CD4-positive, CD25-positive, alpha-beta regulatory T cell (primary cell): ENCODE measurements at regions not wholly inside any gene's neighbourhood (a gene's known extent, or its start where the extent isn't known, plus 50 kb on each side); places are given as distances from the start of the nearest gene placed in this dataset.

Experiments used
- ATAC-seq, 2 donors: fragments of 150-1000 bp; cut with Tn5 transposase; one replicate each; pipeline ENCODE4 v1.10.0; 2021; ENCODE audit warnings: low read depth in 2 of 2, moderate number of reproducible peaks in 2 of 2, moderate library complexity in 1 of 2
- DNase-seq, 3 donors: peaks; one replicate each; pipeline versions ENCODE4 v3.0.0 to v3.0.0-alpha.2; 2012 to 2022; ENCODE audit warnings: mixed read lengths in 1 of 3
- H3K27ac ChIP-seq: one replicate; pipeline ENCODE4 v1.7.0; 2013; ENCODE audit warnings: mild to moderate bottlenecking, low read length; ENCODE audit not compliant: insufficient read depth, poor library complexity, severe bottlenecking
- H3K27me3 ChIP-seq: one replicate; pipeline ENCODE4 v1.7.0; 2013; ENCODE audit warnings: low read length; ENCODE audit not compliant: control insufficient read depth, insufficient read depth
- H3K36me3 ChIP-seq: one replicate; pipeline ENCODE4 v1.7.0; 2013; ENCODE audit warnings: mild to moderate bottlenecking, low read length, moderate library complexity; ENCODE audit not compliant: control insufficient read depth, insufficient read depth
- H3K4me1 ChIP-seq: 2 replicates; pipeline ENCODE4 v1.7.0; 2013; ENCODE audit warnings: mild to moderate bottlenecking, low read length; ENCODE audit not compliant: insufficient read depth, control insufficient read depth, poor library complexity, severe bottlenecking
- H3K4me3 ChIP-seq: one replicate; pipeline ENCODE4 v1.7.0; 2013; ENCODE audit warnings: low read depth, mild to moderate bottlenecking, low read length, moderate library complexity
- H3K9me3 ChIP-seq, 2 experiments: 1 replicate in 1 of 2; 2 replicates in 1 of 2; pipeline ENCODE4 v1.7.0; 2013; ENCODE audit warnings: low read length in 2 of 2, mild to moderate bottlenecking in 1 of 2, moderate library complexity in 1 of 2; ENCODE audit not compliant: control insufficient read depth in 2 of 2
- H3K27ac Mint-ChIP-seq, 3 donors: one replicate each; pipeline ENCODE4 v1.8.0; 2020 to 2022; ENCODE audit warnings: mild to moderate bottlenecking in 3 of 3, mixed read lengths in 3 of 3, moderate library complexity in 2 of 3
- H3K27me3 Mint-ChIP-seq: one replicate; pipeline ENCODE4 v1.8.0; 2022; ENCODE audit warnings: mild to moderate bottlenecking, mixed read lengths
- H3K36me3 Mint-ChIP-seq: one replicate; pipeline ENCODE4 v1.8.0; 2020; ENCODE audit warnings: mixed read lengths
- H3K4me1 Mint-ChIP-seq, 4 donors: one replicate each; pipeline ENCODE4 v1.8.0; 2020 to 2022; ENCODE audit warnings: mixed read lengths in 4 of 4, mild to moderate bottlenecking in 1 of 4
- H3K4me3 Mint-ChIP-seq, 4 donors: one replicate each; pipeline ENCODE4 v1.8.0; 2020 to 2022; ENCODE audit warnings: mild to moderate bottlenecking in 4 of 4, mixed read lengths in 4 of 4, moderate library complexity in 3 of 4
- H3K9me3 Mint-ChIP-seq, 7 donors: one replicate each; pipeline ENCODE4 v1.8.0; 2020 to 2022; ENCODE audit warnings: mixed read lengths in 7 of 7, mild to moderate bottlenecking in 3 of 7, moderate library complexity in 2 of 7

GRCh38 chr7:126286317-126286716, 966.4 kb downstream of the GRM8 start:
- Mint-ChIP-seq H3K9me3 (peaks cover 2 to 9% (median 4%) of the 10 kb centered on the region in 7 donors), H3K27ac (no peak overlapping the region), H3K27me3 (no peaks in the 10 kb centered on the region), H3K36me3 (no peaks in the 10 kb centered on the region), H3K4me3 (no peak overlapping the region), H3K4me1 (no peaks in the 10 kb centered on the region)
- Histone ChIP-seq H3K4me1 (no peaks in the 10 kb centered on the region), H3K27ac (no peak overlapping the region), H3K9me3 (no peaks in the 10 kb centered on the region), H3K4me3 (no peak overlapping the region), H3K36me3 (no peaks in the 10 kb centered on the region), H3K27me3 (no peaks in the 10 kb centered on the region)
- no peak for ATAC-seq
- no peak for DNase-seq

GRCh38 chr7:126236261-126236660, 1016.5 kb downstream of the GRM8 start:
- Mint-ChIP-seq H3K27ac (no peak overlapping the region), H3K4me1 (no peaks in the 10 kb centered on the region), H3K27me3 (no peaks in the 10 kb centered on the region), H3K9me3 (peaks cover 2 to 17% (median 8%) of the 10 kb centered on the region in 7 donors), H3K36me3 (no peaks in the 10 kb centered on the region), H3K4me3 (no peak overlapping the region)
- no peaks in the 10 kb centered on the region for H3K4me1 ChIP-seq
- H3K27me3 ChIP-seq: no peaks in the 10 kb centered on the region
- H3K27ac ChIP-seq: no peak overlapping the region
- no peak for DNase-seq
- no peak overlapping the region for H3K4me3 ChIP-seq
- no peaks in the 10 kb centered on the region for H3K36me3 ChIP-seq
- H3K9me3 ChIP-seq: peaks cover 2 to 3% of the 10 kb centered on the region in 2 experiments
- ATAC-seq: no peak

DNA sequence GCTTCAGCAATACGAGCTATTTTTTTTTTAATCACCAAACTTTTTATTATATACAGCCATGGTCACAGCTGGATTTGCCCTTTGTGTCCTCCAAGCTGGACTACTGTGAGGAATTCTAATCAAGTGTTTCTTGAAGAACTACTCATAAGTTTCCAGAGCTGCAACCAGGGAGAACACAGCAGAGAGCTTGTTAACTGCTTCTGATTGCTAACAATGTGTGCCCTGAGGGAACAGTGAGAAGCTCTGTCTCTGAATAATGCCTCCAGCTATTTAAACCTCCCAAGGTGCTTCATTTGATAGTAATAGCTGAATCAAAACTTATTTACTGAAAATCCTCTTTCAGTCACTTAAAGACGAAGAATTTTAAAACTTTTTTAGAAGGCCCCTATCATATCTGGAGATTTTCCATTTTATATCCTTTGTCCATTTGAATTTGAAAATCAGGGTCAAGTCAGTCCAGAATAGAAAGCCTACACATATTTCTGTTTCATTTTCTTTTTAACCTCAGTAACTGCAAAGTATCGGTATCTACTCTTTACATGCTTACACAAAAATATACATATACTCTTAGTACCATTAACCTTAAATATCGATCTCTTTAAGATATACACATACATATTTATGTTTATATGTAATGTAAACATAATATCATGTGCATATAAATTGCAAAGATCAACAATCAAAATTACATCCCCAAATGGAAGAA, 1024.2 kb downstream of the GRM8 start:
- peaks cover 0 to 2% of the 10 kb centered on the region in 2 experiments for H3K9me3 ChIP-seq
- no peak overlapping the region for H3K4me3 ChIP-seq
- no peak overlapping the region for H3K27ac Mint-ChIP-seq
- no peaks in the 10 kb centered on the region for H3K4me1 ChIP-seq
- H3K9me3 Mint-ChIP-seq: peaks cover 0 to 8% (median 5%) of the 10 kb centered on the region in 7 donors
- H3K27me3 ChIP-seq: no peaks in the 10 kb centered on the region
- H3K4me1 Mint-ChIP-seq: no peaks in the 10 kb centered on the region
- no peak overlapping the region for H3K4me3 Mint-ChIP-seq
- H3K36me3 Mint-ChIP-seq: no peaks in the 10 kb centered on the region
- ATAC-seq (no peak), DNase-seq (no peak)
- no peaks in the 10 kb centered on the region for H3K27me3 Mint-ChIP-seq
- no peak overlapping the region for H3K27ac ChIP-seq
- H3K36me3 ChIP-seq: no peaks in the 10 kb centered on the region

- DNase-seq: no peak
- Mint-ChIP-seq H3K9me3 (peaks cover 0 to 7% (median 4%) of the 10 kb centered on the region in 7 donors), H3K4me3 (no peak overlapping the region), H3K4me1 (no peaks in the 10 kb centered on the region), H3K27me3 (no peaks in the 10 kb centered on the region), H3K27ac (no peak overlapping the region), H3K36me3 (no peaks in the 10 kb centered on the region)
- H3K27ac ChIP-seq: no peak overlapping the region
- no peaks in the 10 kb centered on the region for H3K4me1 ChIP-seq
- no peak overlapping the region for H3K4me3 ChIP-seq
- ATAC-seq: no peak
- H3K9me3 ChIP-seq: no peaks in the 10 kb centered on the region
- no peaks in the 10 kb centered on the region for H3K36me3 ChIP-seq
- no peaks in the 10 kb centered on the region for H3K27me3 ChIP-seq
Measured at GRCh38 chr7:126227643-126228042, 1025.1 kb downstream of the GRM8 start.

GRCh38 chr7:126227055-126227454, 1025.7 kb downstream of the GRM8 start:
- no peaks in the 10 kb centered on the region for H3K4me1 ChIP-seq
- no peak overlapping the region for H3K4me3 ChIP-seq
- no peak overlapping the region for H3K27ac ChIP-seq
- Mint-ChIP-seq H3K36me3 (no peaks in the 10 kb centered on the region), H3K27me3 (no peaks in the 10 kb centered on the region), H3K4me1 (no peaks in the 10 kb centered on the region), H3K4me3 (no peak overlapping the region), H3K27ac (no peak overlapping the region), H3K9me3 (peaks cover 0 to 12% (median 3%) of the 10 kb centered on the region in 7 donors)
- H3K9me3 ChIP-seq: no peaks in the 10 kb centered on the region
- no peak for ATAC-seq
- DNase-seq: no peak
- H3K36me3 ChIP-seq: no peaks in the 10 kb centered on the region
- H3K27me3 ChIP-seq: no peaks in the 10 kb centered on the region

DNA sequence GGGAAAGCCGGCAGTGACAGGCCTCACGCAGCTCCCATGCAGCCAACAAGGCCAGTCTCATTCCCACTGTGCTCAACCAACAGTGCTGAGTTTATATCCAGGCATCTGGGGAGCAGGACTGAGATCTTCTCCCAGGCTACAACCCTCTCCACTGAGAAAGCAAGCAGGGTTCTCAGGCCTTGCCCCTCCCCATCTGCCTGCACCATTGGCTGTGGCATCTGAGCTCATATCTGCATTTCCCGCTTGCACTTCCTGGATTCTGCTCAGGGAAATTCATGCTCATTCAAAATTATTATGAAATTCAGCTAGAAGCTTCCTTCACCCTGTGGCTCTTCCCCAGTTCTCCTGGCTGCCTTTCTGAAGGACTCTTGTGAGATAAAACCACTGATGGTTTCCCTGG, 1029.0 kb downstream of the GRM8 start:
- H3K4me3 Mint-ChIP-seq: no peak overlapping the region
- Histone ChIP-seq H3K4me1 (no peaks in the 10 kb centered on the region), H3K36me3 (no peaks in the 10 kb centered on the region), H3K9me3 (no peaks in the 10 kb centered on the region), H3K27me3 (no peaks in the 10 kb centered on the region), H3K4me3 (no peak overlapping the region), H3K27ac (no peak overlapping the region)
- no peaks in the 10 kb centered on the region for H3K27me3 Mint-ChIP-seq
- no peaks in the 10 kb centered on the region for H3K36me3 Mint-ChIP-seq
- ATAC-seq: no peak
- DNase-seq: no peak
- H3K27ac Mint-ChIP-seq: no peak overlapping the region
- no peaks in the 10 kb centered on the region for H3K4me1 Mint-ChIP-seq
- peaks cover 0 to 27% (median 7%) of the 10 kb centered on the region in 7 donors for H3K9me3 Mint-ChIP-seq

DNA sequence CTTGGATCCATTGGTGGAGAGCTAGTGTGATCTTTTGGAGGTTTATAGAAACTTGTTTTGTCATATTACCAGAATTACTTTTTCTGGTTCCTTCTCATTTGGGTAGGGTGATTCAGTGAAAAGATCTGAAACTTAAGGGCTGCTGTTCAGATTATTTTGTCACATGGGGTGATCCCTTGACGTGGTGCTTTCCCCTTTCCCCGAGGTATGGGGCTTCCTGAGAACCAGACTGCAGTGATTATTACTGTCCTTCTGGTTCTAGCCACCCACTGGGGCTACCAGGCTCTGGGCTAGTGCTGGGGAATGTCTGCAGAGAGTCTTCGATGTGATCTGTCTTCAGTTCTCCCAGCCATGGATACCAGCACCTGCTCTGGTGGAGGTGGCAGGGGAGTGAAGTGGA, 1030.0 kb downstream of the GRM8 start:
- no peak overlapping the region for H3K27ac Mint-ChIP-seq
- no peaks in the 10 kb centered on the region for H3K4me1 ChIP-seq
- H3K9me3 Mint-ChIP-seq: peaks cover 0 to 27% (median 7%) of the 10 kb centered on the region in 7 donors
- no peaks in the 10 kb centered on the region for H3K4me1 Mint-ChIP-seq
- no peaks in the 10 kb centered on the region for H3K9me3 ChIP-seq
- H3K27ac ChIP-seq: no peak overlapping the region
- H3K4me3 ChIP-seq: no peak overlapping the region
- no peak overlapping the region for H3K4me3 Mint-ChIP-seq
- ATAC-seq (no peak), DNase-seq (no peak)
- H3K36me3 Mint-ChIP-seq: no peaks in the 10 kb centered on the region
- H3K27me3 Mint-ChIP-seq: no peaks in the 10 kb centered on the region
- no peaks in the 10 kb centered on the region for H3K27me3 ChIP-seq
- H3K36me3 ChIP-seq: no peaks in the 10 kb centered on the region

DNA sequence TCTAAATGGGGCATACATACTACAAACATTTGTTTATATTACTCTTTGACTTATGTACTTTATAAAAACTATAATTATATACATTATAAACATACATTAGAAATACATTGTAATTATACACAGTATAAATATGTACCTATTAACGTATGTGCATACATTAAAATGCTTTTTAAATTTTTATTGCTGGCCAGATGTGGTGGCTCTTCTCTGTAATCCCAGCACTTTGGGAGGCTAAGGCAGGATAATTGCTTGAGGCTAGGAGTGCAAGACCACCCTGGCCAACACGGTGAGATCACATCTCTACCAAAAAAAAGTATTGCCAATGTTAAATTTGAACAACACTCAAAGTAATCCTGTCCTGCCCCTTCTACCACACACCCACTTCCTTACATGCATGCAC, 1037.0 kb downstream of the GRM8 start:
- Mint-ChIP-seq H3K4me1 (no peaks in the 10 kb centered on the region), H3K9me3 (peaks cover 0 to 23% (median 7%) of the 10 kb centered on the region in 7 donors), H3K4me3 (no peak overlapping the region), H3K36me3 (no peaks in the 10 kb centered on the region), H3K27me3 (no peaks in the 10 kb centered on the region), H3K27ac (no peak overlapping the region)
- DNase-seq (no peak), ATAC-seq (no peak)
- Histone ChIP-seq H3K9me3 (no peaks in the 10 kb centered on the region), H3K27me3 (no peaks in the 10 kb centered on the region), H3K36me3 (no peaks in the 10 kb centered on the region), H3K4me1 (no peaks in the 10 kb centered on the region), H3K4me3 (no peak overlapping the region), H3K27ac (no peak overlapping the region)
